DOHH2 (cell line): ENCODE measurements at regions not wholly inside any gene's neighbourhood (a gene's known extent, or its start where the extent isn't known, plus 50 kb on each side); places are given as distances from the start of the nearest gene placed in this dataset.
"Not testable (repeated sequence)": the region's sequence is repeated elsewhere in the genome, so short reads cannot be mapped to it uniquely, and the experiment has no call there.

ENCODE experiments used
- H3F3A ChIP-seq: fragments of 200-600 bp; sonication (generic), shearing (Covaris generic); 2 replicates; pipeline ENCODE4 v1.6.0; 2016; ENCODE audit warnings: antibody characterized with exemption, mild to moderate bottlenecking; ENCODE audit not compliant: control insufficient read depth, insufficient read depth
- H3K27ac ChIP-seq: fragments of 200-600 bp; sonication (generic); 2 replicates; pipeline ENCODE4 v1.5.1; 2014; ENCODE audit warnings: low read depth, mild to moderate bottlenecking, low read length, moderate library complexity
- H3K27me3 ChIP-seq: fragments of 200-600 bp; sonication (generic); 2 replicates; pipeline ENCODE4 v1.6.1; 2014; ENCODE audit warnings: mild to moderate bottlenecking, low read length, mixed read lengths; ENCODE audit not compliant: control insufficient read depth
- H3K36me3 ChIP-seq: fragments of 200-600 bp; sonication (generic); 2 replicates; pipeline ENCODE4 v1.6.1; 2014; ENCODE audit warnings: mild to moderate bottlenecking, low read length, moderate library complexity, mixed read lengths; ENCODE audit not compliant: control insufficient read depth
- H3K4me1 ChIP-seq: fragments of 200-600 bp; sonication (generic); 2 replicates; pipeline ENCODE4 v1.6.1; 2014; ENCODE audit warnings: mild to moderate bottlenecking, low read length, mixed read lengths; ENCODE audit not compliant: control insufficient read depth
- H3K4me2 ChIP-seq: fragments of 200-600 bp; sonication (generic); 2 replicates; pipeline ENCODE4 v1.6.0; 2014; ENCODE audit warnings: mild to moderate bottlenecking, low read length, moderate library complexity
- H3K4me3 ChIP-seq: fragments of 200-600 bp; sonication (generic); 2 replicates; pipeline ENCODE4 v1.5.1; 2014; ENCODE audit warnings: mild to moderate bottlenecking, low read length, mixed read lengths
- H3K79me2 ChIP-seq: fragments of 200-600 bp; sonication (generic); 2 replicates; pipeline ENCODE4 v1.6.1; 2014; ENCODE audit warnings: mild to moderate bottlenecking, low read length, mixed read lengths; ENCODE audit not compliant: control insufficient read depth
- H3K9me2 ChIP-seq: fragments of 200-600 bp; sonication (generic); replicated peaks from 2 replicates; pipeline ENCODE4 v1.6.1; 2014; ENCODE audit warnings: mild to moderate bottlenecking, low read length, mixed read lengths; ENCODE audit not compliant: control insufficient read depth
- H3K9me3 ChIP-seq: fragments of 200-600 bp; sonication (generic); 2 replicates; pipeline ENCODE4 v1.6.1; 2014; ENCODE audit warnings: antibody characterized with exemption, low read length, mixed read lengths; ENCODE audit not compliant: control insufficient read depth, insufficient read depth
- H4K20me1 ChIP-seq: fragments of 200-600 bp; sonication (generic); 2 replicates; pipeline ENCODE4 v1.6.0; 2014; ENCODE audit warnings: low read depth, mild to moderate bottlenecking, antibody characterized with exemption, low read length, moderate library complexity; ENCODE audit not compliant: control insufficient read depth, insufficient read depth
- EZH2phosphoT487 ChIP-seq: fragments of 200-600 bp; sonication (generic); IDR thresholded peaks from 2 replicates; pipeline ENCODE4 v1.6.1; 2017; ENCODE audit warnings: borderline replicate concordance, mild to moderate bottlenecking, antibody characterized with exemption, low read length, moderate library complexity, mixed read lengths
- TF ChIP-seq, protein P1 (sequence below): fragments of 200-600 bp; sonication (generic); IDR thresholded peaks from one replicate; pipeline ENCODE4 v1.5.1; 2014; ENCODE audit warnings: antibody characterized with exemption, mild to moderate bottlenecking, low read depth, low read length; ENCODE audit not compliant: poor library complexity, severe bottlenecking

DNA sequence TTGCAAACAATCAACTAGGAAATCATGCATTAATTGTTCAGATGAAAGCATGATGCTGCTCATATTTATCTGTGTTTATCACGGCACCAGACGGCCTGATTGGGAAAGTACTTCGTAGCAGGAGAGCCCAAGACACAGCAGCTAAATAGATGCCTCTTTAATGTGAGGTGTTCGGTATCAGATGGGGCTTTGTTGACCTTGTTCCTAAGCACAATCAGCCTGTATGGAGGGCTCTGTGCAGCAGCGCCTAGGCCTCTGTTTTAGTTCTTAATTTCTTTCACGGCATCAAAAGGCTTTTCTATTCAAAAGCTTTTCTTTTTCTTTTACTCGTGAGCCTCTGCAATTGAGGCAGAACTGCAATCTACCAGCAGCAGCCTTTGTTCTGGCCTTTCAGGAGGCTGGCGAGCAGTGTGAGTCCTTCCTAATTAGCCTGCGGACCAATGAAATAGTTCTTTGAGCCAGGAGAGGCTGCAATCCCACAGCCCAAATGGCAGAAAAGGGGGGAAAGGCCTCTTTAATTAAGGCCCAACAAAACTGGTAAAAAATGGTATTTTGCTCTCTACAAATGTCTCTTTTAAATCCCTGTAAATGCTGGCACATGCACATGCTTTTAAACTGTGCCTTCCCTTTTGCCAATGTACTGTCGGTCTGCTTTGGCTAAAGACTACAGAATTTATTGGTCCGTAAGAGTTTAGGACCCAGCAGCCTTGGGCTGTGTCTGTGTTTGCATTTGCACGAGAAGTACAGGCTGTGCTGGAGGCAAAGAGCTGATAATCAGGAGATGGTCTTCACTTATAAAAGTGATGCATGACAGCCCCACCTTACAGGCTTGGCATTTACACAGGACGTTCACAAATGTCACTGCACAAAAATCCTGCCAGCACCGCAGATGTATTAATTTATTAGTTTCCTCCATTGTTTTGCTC lies 159.6 kb downstream of the RND3 start:
- no peak overlapping the region for H3K4me2 ChIP-seq
- H3K9me2 ChIP-seq, result no peaks in the 10 kb centered on the region
- H3K27ac ChIP-seq, result no peak overlapping the region
- no peaks in the 10 kb centered on the region for H4K20me1 ChIP-seq
- H3K36me3 ChIP-seq, result no peaks in the 10 kb centered on the region
- no peak overlapping the region for H3K4me3 ChIP-seq
- TF ChIP-seq EZH2phosphoT487, result no peak
- TF ChIP-seq, protein P1, sequence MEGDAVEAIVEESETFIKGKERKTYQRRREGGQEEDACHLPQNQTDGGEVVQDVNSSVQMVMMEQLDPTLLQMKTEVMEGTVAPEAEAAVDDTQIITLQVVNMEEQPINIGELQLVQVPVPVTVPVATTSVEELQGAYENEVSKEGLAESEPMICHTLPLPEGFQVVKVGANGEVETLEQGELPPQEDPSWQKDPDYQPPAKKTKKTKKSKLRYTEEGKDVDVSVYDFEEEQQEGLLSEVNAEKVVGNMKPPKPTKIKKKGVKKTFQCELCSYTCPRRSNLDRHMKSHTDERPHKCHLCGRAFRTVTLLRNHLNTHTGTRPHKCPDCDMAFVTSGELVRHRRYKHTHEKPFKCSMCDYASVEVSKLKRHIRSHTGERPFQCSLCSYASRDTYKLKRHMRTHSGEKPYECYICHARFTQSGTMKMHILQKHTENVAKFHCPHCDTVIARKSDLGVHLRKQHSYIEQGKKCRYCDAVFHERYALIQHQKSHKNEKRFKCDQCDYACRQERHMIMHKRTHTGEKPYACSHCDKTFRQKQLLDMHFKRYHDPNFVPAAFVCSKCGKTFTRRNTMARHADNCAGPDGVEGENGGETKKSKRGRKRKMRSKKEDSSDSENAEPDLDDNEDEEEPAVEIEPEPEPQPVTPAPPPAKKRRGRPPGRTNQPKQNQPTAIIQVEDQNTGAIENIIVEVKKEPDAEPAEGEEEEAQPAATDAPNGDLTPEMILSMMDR, result no peak
- H3F3A ChIP-seq, result no peaks in the 10 kb centered on the region
- no peaks in the 10 kb centered on the region for H3K79me2 ChIP-seq
- no peaks in the 10 kb centered on the region for H3K27me3 ChIP-seq
- H3K9me3 ChIP-seq, result no peaks in the 10 kb centered on the region
- no peaks in the 10 kb centered on the region for H3K4me1 ChIP-seq

DNA sequence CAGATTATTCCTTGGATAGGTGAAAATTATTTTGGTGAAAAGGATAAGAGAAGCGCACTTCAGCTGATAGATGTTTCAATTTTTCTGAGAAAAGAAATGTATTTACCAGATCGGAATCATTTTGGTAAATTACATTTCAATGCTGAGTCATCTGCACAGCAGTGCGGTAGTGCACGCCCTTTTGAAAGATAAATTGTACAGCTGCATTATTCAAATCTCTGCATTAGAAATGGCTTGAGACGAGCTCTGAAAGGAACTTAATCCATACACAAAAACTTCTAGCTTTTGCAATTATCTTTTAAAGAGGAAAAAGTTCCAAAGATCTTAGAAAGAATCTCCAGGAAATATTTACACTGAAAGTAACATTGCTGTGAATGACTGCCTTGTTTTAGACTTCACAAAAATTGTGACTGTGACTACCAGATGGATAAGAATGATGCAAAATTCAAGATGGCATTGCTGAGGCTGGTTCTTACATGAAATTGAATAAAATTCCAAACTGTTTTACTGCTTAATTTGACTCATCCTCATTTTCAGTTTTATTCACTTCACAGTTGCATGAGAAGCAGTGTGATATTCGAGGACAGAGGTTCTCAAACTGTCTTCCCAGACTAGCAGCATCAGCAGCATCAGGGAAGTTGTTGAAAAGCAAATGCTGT lies 161.7 kb downstream of the RND3 start:
- Histone ChIP-seq H3K9me3 (no peaks in the 10 kb centered on the region), H3K36me3 (no peaks in the 10 kb centered on the region), H3K79me2 (no peaks in the 10 kb centered on the region), H4K20me1 (no peaks in the 10 kb centered on the region), H3K27ac (no peak overlapping the region), H3K4me3 (no peak overlapping the region), H3F3A (no peaks in the 10 kb centered on the region), H3K4me2 (no peak overlapping the region), H3K9me2 (no peaks in the 10 kb centered on the region), H3K27me3 (no peaks in the 10 kb centered on the region), H3K4me1 (no peaks in the 10 kb centered on the region)
- TF ChIP-seq, protein P1, result no peak

DNA sequence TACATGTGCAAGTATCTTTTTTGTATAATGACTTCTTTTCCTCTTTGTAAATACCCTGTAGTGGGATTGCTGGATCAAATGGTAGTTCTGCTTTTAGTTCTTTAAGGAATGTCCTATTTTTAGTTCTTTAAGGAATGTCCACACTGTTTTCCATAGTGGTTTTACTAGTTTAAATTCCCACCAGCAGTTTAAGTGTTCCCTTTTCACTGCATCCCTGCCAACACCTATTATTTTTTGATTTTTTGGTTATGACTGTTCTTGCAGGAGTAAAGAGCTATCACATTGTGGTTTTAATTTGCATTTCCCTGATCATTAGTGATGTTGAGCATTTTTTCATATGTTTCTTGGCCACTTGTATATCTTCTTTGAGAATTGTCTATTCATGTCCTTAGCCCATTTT lies 164.4 kb downstream of the RND3 start:
- not testable (repeated sequence) for H3K27ac ChIP-seq, H3F3A ChIP-seq, H3K9me2 ChIP-seq, H4K20me1 ChIP-seq, H3K9me3 ChIP-seq, H3K4me2 ChIP-seq, H3K4me1 ChIP-seq, H3K4me3 ChIP-seq, H3K27me3 ChIP-seq, H3K36me3 ChIP-seq, H3K79me2 ChIP-seq

DNA sequence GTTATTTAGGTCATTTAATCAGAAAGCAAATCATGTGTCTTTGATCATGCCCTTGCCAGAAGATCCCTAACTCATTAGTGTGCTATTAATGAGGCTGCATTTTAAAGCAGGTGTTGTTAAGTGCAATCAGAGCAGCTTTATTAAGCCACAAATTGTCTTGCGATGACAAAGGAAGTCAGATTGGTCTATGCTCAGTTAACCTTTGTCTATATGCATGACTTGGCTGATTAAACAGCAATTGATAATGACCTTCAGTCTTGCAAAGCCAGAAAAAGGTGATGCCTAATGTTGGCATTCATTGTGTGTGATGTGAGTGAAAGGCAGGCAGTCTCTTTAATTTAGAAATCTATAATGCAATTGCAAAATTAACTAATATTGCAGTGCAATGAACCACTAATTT lies 166.9 kb downstream of the RND3 start:
- no peaks in the 10 kb centered on the region for H4K20me1 ChIP-seq

More for the DNA sequence above, 166.9 kb downstream of the RND3 start:
- Histone ChIP-seq H3F3A (no peaks in the 10 kb centered on the region), H3K27ac (no peak overlapping the region), H3K4me1 (no peaks in the 10 kb centered on the region), H3K9me2 (no peaks in the 10 kb centered on the region), H3K27me3 (no peaks in the 10 kb centered on the region), H3K9me3 (no peaks in the 10 kb centered on the region), H3K79me2 (no peaks in the 10 kb centered on the region), H3K36me3 (no peaks in the 10 kb centered on the region), H3K4me3 (no peak overlapping the region), H3K4me2 (no peak overlapping the region)
- TF ChIP-seq, protein P1, result no peak
- no peak for TF ChIP-seq EZH2phosphoT487
